Stomach (tissue), 8 donors: ENCODE measurements at regions not wholly inside any gene's neighbourhood (a gene's known extent, or its start where the extent isn't known, plus 50 kb on each side); places are given as distances from the start of the nearest gene placed in this dataset.

Experiments
- DNase-seq, 2 donors: peaks; one replicate each; pipeline versions ENCODE4 v3.0.0 to v3.0.0-alpha.2; 2013 to 2019
- H3K27ac ChIP-seq, 5 donors: fragments of 200-600 bp in 4 of 5; sonication (generic) in 4 of 5; one replicate each; pipeline ENCODE4 v1.5.1; 2013 to 2019; ENCODE audit warnings: mild to moderate bottlenecking in 1 of 5, moderate library complexity in 1 of 5
- H3K27me3 ChIP-seq, 3 donors: fragments of 200-600 bp; sonication (generic); one replicate each; pipeline ENCODE4 v1.5.1; 2017 to 2019; ENCODE audit warnings: mixed run types in 1 of 3
- H3K36me3 ChIP-seq, 4 donors: fragments of 200-600 bp; sonication (generic); 1 replicate in 3 of 4; 2 replicates in 1 of 4; pipeline ENCODE4 v1.5.1; 2016 to 2019
- H3K4me1 ChIP-seq, 4 donors: fragments of 200-600 bp; sonication (generic); one replicate each; pipeline ENCODE4 v1.5.1; 2016 to 2019
- H3K4me3 ChIP-seq, 4 donors: fragments of 200-600 bp; sonication (generic) in 3 of 4; one replicate each; pipeline ENCODE4 v1.5.1; 2016 to 2019; ENCODE audit warnings: mild to moderate bottlenecking in 1 of 4
- H3K9me3 ChIP-seq, 4 donors: fragments of 200-600 bp; sonication (generic); one replicate each; pipeline ENCODE4 v1.5.1; 2016 to 2019
- CTCF ChIP-seq, 7 experiments: fragments of 450-650 bp in 4 of 7; fragments of 200-600 bp in 3 of 7; sonication (generic) in 3 of 7; IDR thresholded peaks; one replicate each; pipeline ENCODE4 v1.5.1; 2016 to 2019; ENCODE audit warnings: antibody characterized with exemption in 7 of 7, control low read depth in 2 of 7, mild to moderate bottlenecking in 1 of 7
- EP300 ChIP-seq: sonication (generic); formaldehyde crosslinking; IDR thresholded peaks from one replicate; pipeline ENCODE4 v1.6.1; 2017; ENCODE audit warnings: antibody characterized with exemption
- POLR2A ChIP-seq, 4 donors: fragments of 450-650 bp; IDR thresholded peaks; one replicate each; pipeline ENCODE4 v1.6.1; 2016; ENCODE audit warnings: antibody characterized with exemption in 4 of 4, control low read depth in 2 of 4, mild to moderate bottlenecking in 1 of 4, moderate library complexity in 1 of 4
- POLR2AphosphoS5 ChIP-seq, 3 donors: sonication (generic); formaldehyde crosslinking; IDR thresholded peaks; one replicate each; pipeline ENCODE4 v1.6.1; 2016; ENCODE audit warnings: antibody characterized with exemption in 3 of 3
- WGBS, 5 donors: extraction: QIAGEN DNeasy Blood & Tissue Kit in 3 of 5; methylation state at CpG; one replicate each; pipeline versions ENCODE4 v1.1.5 to v1.1.7; 2013 to 2018; 5-methylcytosine and 5-hydroxymethylcytosine counted together
- intact Hi-C: fragments of 100-400 bp; cut with DNase I; formaldehyde crosslinking; loops from one replicate; pipeline ENCODE4 v1.15.1; 2023; ENCODE audit warnings: low total_unique reads
- donor health status: healthy with polysubstance abuse.
- donor health status: Bipolar disorder and iron deficiency.
- donor health status: healthy.

- no peak for DNase-seq
- Histone ChIP-seq H3K27ac (no peak overlapping the region), H3K9me3 (peaks cover 0 to 18% (median 3%) of the 10 kb centered on the region in 4 donors), H3K4me1 (no peaks in the 10 kb centered on the region), H3K27me3 (no peaks in the 10 kb centered on the region), H3K4me3 (no peak overlapping the region), H3K36me3 (no peaks in the 10 kb centered on the region)
- WGBS, 5 donors: 90 to 100% (median 92%) methylated on average over 2 of the region's 2 CpGs
- intact Hi-C loops: no loop called here
- TF ChIP-seq POLR2A (IDR thresholded peaks at IDR 0.05): no peak
- no peak for TF ChIP-seq CTCF (IDR thresholded peaks at IDR 0.05)
- no peak for TF ChIP-seq EP300
- no peak for TF ChIP-seq POLR2AphosphoS5 (IDR thresholded peaks at IDR 0.05)
These were observed 270.5 kb downstream of the MBNL1 start for GRCh38 chr3:152539191-152539764.

GRCh38 chr3:152540120-152540519 is 271.4 kb downstream of the MBNL1 start:
- Histone ChIP-seq H3K27ac (no peak overlapping the region), H3K36me3 (no peaks in the 10 kb centered on the region), H3K27me3 (no peaks in the 10 kb centered on the region), H3K4me3 (no peak overlapping the region), H3K9me3 (peaks cover 0 to 18% (median 3%) of the 10 kb centered on the region in 4 donors), H3K4me1 (no peaks in the 10 kb centered on the region)
- intact Hi-C loops: no loop called here
- no peak for TF ChIP-seq POLR2A (IDR thresholded peaks at IDR 0.05)
- TF ChIP-seq CTCF (IDR thresholded peaks at IDR 0.05): no peak
- no peak for TF ChIP-seq POLR2AphosphoS5 (IDR thresholded peaks at IDR 0.05)
- no peak for TF ChIP-seq EP300
- no peak for DNase-seq

- no peaks in the 10 kb centered on the region for H3K4me1 ChIP-seq
- intact Hi-C loops: no loop called here
- no peaks in the 10 kb centered on the region for H3K27me3 ChIP-seq
- H3K36me3 ChIP-seq: no peaks in the 10 kb centered on the region
- H3K9me3 ChIP-seq: no peaks in the 10 kb centered on the region
- H3K27ac ChIP-seq: no peak overlapping the region
- no peak for DNase-seq
- whole genome bisulfite sequencing, 5 donors: 95 to 100% (median 98%) methylated on average over 1 of the region's 1 CpG
- no peak overlapping the region for H3K4me3 ChIP-seq
- TF ChIP-seq CTCF (IDR thresholded peaks at IDR 0.05) (no peak), POLR2AphosphoS5 (IDR thresholded peaks at IDR 0.05) (no peak), EP300 (no peak), POLR2A (IDR thresholded peaks at IDR 0.05) (no peak)
These were observed 278.4 kb downstream of the MBNL1 start for GRCh38 chr3:152547153-152547552.

GRCh38 chr3:152549263-152549662 is 280.5 kb downstream of the MBNL1 start:
- Histone ChIP-seq H3K27me3 (no peaks in the 10 kb centered on the region), H3K27ac (no peak overlapping the region), H3K9me3 (no peaks in the 10 kb centered on the region), H3K4me1 (no peaks in the 10 kb centered on the region), H3K36me3 (no peaks in the 10 kb centered on the region), H3K4me3 (no peak overlapping the region)
- intact Hi-C loops: no loop called here
- DNase-seq: peak in 1 of 2 donors; percentile 9
- no peak for TF ChIP-seq EP300

- DNase-seq: no peak
- Histone ChIP-seq H3K4me3 (no peak overlapping the region), H3K4me1 (no peaks in the 10 kb centered on the region), H3K9me3 (no peaks in the 10 kb centered on the region), H3K27ac (no peak overlapping the region), H3K27me3 (no peaks in the 10 kb centered on the region), H3K36me3 (no peaks in the 10 kb centered on the region)
- 88 to 96% (median 92%) methylated on average over 1 of the region's 1 CpG for WGBS, 5 donors
- intact Hi-C loops: no loop called here
- TF ChIP-seq EP300: no peak
- no peak for TF ChIP-seq POLR2AphosphoS5 (IDR thresholded peaks at IDR 0.05)
- no peak for TF ChIP-seq POLR2A (IDR thresholded peaks at IDR 0.05)
- no peak for TF ChIP-seq CTCF (IDR thresholded peaks at IDR 0.05)
These were observed 281.6 kb downstream of the MBNL1 start for GRCh38 chr3:152550284-152550683.
